Stromal cell of bone marrow (primary cell): ENCODE measurements at regions not wholly inside any gene's neighbourhood (a gene's known extent, or its start where the extent isn't known, plus 50 kb on each side); places are given as distances from the start of the nearest gene placed in this dataset.

Source experiments
- DNase-seq: peaks from one replicate; pipeline ENCODE4 v3.0.0-alpha.2; 2012; ENCODE audit warnings: low read depth

GRCh38 chr3:76624164-76624563, 415.7 kb upstream of the ROBO2 start:
- no peak for DNase-seq

- no peak for DNase-seq
Observed at GRCh38 chr3:76627236-76627635, 412.7 kb upstream of the ROBO2 start.

- no peak for DNase-seq
Observed at GRCh38 chr3:76631251-76631650, 408.6 kb upstream of the ROBO2 start.

- DNase-seq = no peak
Observed at GRCh38 chr3:76638006-76638405, 401.9 kb upstream of the ROBO2 start.

GRCh38 chr3:76643623-76644304, 396.1 kb upstream of the ROBO2 start:
- DNase-seq = no peak

GRCh38 chr3:76644305-76644675, 395.6 kb upstream of the ROBO2 start:
- no peak for DNase-seq

GRCh38 chr3:76645724-76646123, 394.2 kb upstream of the ROBO2 start:
- DNase-seq = no peak

GRCh38 chr3:76646921-76647562, 392.9 kb upstream of the ROBO2 start:
- DNase-seq = no peak

- DNase-seq = no peak
Observed at GRCh38 chr3:76651784-76652183, 388.1 kb upstream of the ROBO2 start.

- DNase-seq = no peak
Observed at GRCh38 chr3:76652524-76652923, 387.4 kb upstream of the ROBO2 start.

GRCh38 chr3:76653640-76654251, 386.2 kb upstream of the ROBO2 start:
- no peak for DNase-seq

- DNase-seq = no peak
Observed at GRCh38 chr3:76656531-76657070, 383.3 kb upstream of the ROBO2 start.

- DNase-seq = no peak
Observed at GRCh38 chr3:76657909-76658308, 382.0 kb upstream of the ROBO2 start.

GRCh38 chr3:76661527-76662250, 378.2 kb upstream of the ROBO2 start:
- DNase-seq = no peak

- DNase-seq = no peak
Observed at GRCh38 chr3:76664816-76665215, 375.1 kb upstream of the ROBO2 start.

- no peak for DNase-seq
Observed at GRCh38 chr3:76668653-76669052, 371.2 kb upstream of the ROBO2 start.

- no peak for DNase-seq
Observed at GRCh38 chr3:76669322-76669721, 370.6 kb upstream of the ROBO2 start.

GRCh38 chr3:76673171-76673570, 366.7 kb upstream of the ROBO2 start:
- DNase-seq = no peak

- no peak for DNase-seq
Observed at GRCh38 chr3:76679541-76679940, 360.4 kb upstream of the ROBO2 start.

- no peak for DNase-seq
Observed at GRCh38 chr3:76683256-76683655, 356.6 kb upstream of the ROBO2 start.

GRCh38 chr3:76684946-76685345, 355.0 kb upstream of the ROBO2 start:
- no peak for DNase-seq

- no peak for DNase-seq
Observed at GRCh38 chr3:76685858-76686257, 354.0 kb upstream of the ROBO2 start.

- no peak for DNase-seq
Observed at GRCh38 chr3:76687019-76687418, 352.9 kb upstream of the ROBO2 start.
